SH-SY5Y (cell line): ENCODE measurements at regions not wholly inside any gene's neighbourhood (a gene's known extent, or its start where the extent isn't known, plus 50 kb on each side); places are given as distances from the start of the nearest gene placed in this dataset.

Source experiments
- GATA2 ChIP-seq: IDR thresholded peaks from 2 replicates; pipeline ENCODE4 v1.6.1; 2011; ENCODE audit warnings: mild to moderate bottlenecking, low read depth, low read length
- GATA3 ChIP-seq: IDR thresholded peaks from 2 replicates; pipeline ENCODE4 v1.6.1; 2011; ENCODE audit warnings: low read depth, mild to moderate bottlenecking, low read length, moderate library complexity

DNA sequence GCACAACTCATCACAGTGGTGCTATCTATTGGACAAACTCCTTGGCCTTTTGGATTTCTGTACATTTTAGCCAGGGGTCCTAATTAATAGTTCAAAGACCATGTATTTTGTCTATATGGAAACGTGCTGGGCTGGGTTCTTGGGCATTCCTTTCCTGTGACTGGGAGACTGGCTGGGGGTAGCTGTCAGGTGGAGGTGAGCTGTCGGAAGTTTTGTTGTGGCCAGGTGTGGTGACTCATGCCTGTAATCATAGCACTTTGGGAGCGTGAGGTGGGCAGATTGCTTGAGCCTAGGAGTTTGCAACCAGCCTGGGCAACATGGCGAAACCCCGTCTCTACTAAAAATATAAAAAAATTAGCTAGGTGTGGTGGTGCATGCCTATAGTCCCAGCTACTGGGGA lies 392.4 kb downstream of the RPS6KC1 start:
- TF ChIP-seq GATA3 = no peak
- no peak for TF ChIP-seq GATA2
